GM21786 (cell line): ENCODE measurements at regions not wholly inside any gene's neighbourhood (a gene's known extent, or its start where the extent isn't known, plus 50 kb on each side); places are given as distances from the start of the nearest gene placed in this dataset.
A peak's percentile ranks its signal among the peaks of the same experiment; 100 is the strongest.

Experiments
- ATAC-seq: cut with Tn5 transposase; IDR thresholded peaks from one replicate; pipeline ENCODE4 v1.9.1; 2021; ENCODE audit not compliant: unreplicated experiment

GRCh38 chr10:125348536-125348935, 188.2 kb upstream of the CTBP2 start:
- no peak for ATAC-seq

GRCh38 chr10:125344573-125345171, 184.3 kb upstream of the CTBP2 start:
- peak; percentile 87 for ATAC-seq

- ATAC-seq = no peak
Measured at GRCh38 chr10:125343983-125344382, 183.6 kb upstream of the CTBP2 start.

GRCh38 chr10:125343118-125343925, 183.0 kb upstream of the CTBP2 start:
- ATAC-seq = no peak

- no peak for ATAC-seq
Measured at GRCh38 chr10:125341611-125342010, 181.2 kb upstream of the CTBP2 start.

- no peak for ATAC-seq
Measured at GRCh38 chr10:125340903-125341302, 180.5 kb upstream of the CTBP2 start.

GRCh38 chr10:125337510-125337909, 177.1 kb upstream of the CTBP2 start:
- no peak for ATAC-seq

- ATAC-seq = no peak
Measured at GRCh38 chr10:125334545-125334944, 174.2 kb upstream of the CTBP2 start.

GRCh38 chr10:125333769-125334168, 173.4 kb upstream of the CTBP2 start:
- ATAC-seq = no peak

- ATAC-seq = no peak
Measured at GRCh38 chr10:125333209-125333591, 172.8 kb upstream of the CTBP2 start.

- ATAC-seq = no peak
Measured at GRCh38 chr10:125332548-125333208, 172.3 kb upstream of the CTBP2 start.

GRCh38 chr10:125331056-125331455, 170.7 kb upstream of the CTBP2 start:
- no peak for ATAC-seq

GRCh38 chr10:125329056-125329455, 168.7 kb upstream of the CTBP2 start:
- ATAC-seq = no peak

GRCh38 chr10:125325326-125325725, 165.0 kb upstream of the CTBP2 start:
- no peak for ATAC-seq

GRCh38 chr10:125316436-125316835, 156.1 kb upstream of the CTBP2 start:
- no peak for ATAC-seq

GRCh38 chr10:125300937-125301336, 140.6 kb upstream of the CTBP2 start:
- ATAC-seq = no peak

- ATAC-seq = no peak
Measured at GRCh38 chr10:125299461-125299860, 139.1 kb upstream of the CTBP2 start.

- no peak for ATAC-seq
Measured at GRCh38 chr10:125296598-125296997, 136.2 kb upstream of the CTBP2 start.

- no peak for ATAC-seq
Measured at GRCh38 chr10:125294109-125294508, 133.7 kb upstream of the CTBP2 start.

GRCh38 chr10:125291836-125292235, 131.5 kb upstream of the CTBP2 start:
- no peak for ATAC-seq

- no peak for ATAC-seq
Measured at GRCh38 chr10:125289461-125289860, 129.1 kb upstream of the CTBP2 start.
